H1 (cell line): ENCODE measurements at regions not wholly inside any gene's neighbourhood (a gene's known extent, or its start where the extent isn't known, plus 50 kb on each side); places are given as distances from the start of the nearest gene placed in this dataset.

Experiments
- CBX5 ChIP-seq: fragments of 300-800, 300-1000 bp; sonication (generic); IDR thresholded peaks from 2 replicates; pipeline ENCODE4 v1.7.1; 2016; ENCODE audit warnings: antibody characterized with exemption, low read length, low read depth
- CBX8 ChIP-seq: fragments of 300-800, 300-1000 bp; sonication (generic); IDR thresholded peaks from 2 replicates; pipeline ENCODE4 v1.7.1; 2016; ENCODE audit warnings: low read depth, low read length, borderline replicate concordance
- CHD1 ChIP-seq: IDR thresholded peaks from 2 replicates; pipeline ENCODE4 v1.6.1; 2012; ENCODE audit warnings: low read depth, low read length, improper control_type of control experiment
- NANOG ChIP-seq: IDR thresholded peaks from 2 replicates; pipeline ENCODE4 v1.6.1; 2011; ENCODE audit warnings: low read length, low read depth, mild to moderate bottlenecking, inconsistent platforms; ENCODE audit not compliant: insufficient read depth, poor library complexity, severe bottlenecking
- POLR2AphosphoS5 ChIP-seq: IDR thresholded peaks from 2 replicates; pipeline ENCODE4 v1.6.1; 2011; ENCODE audit warnings: low read depth, low read length
- RFX5 ChIP-seq: IDR thresholded peaks from 2 replicates; pipeline ENCODE4 v1.6.1; 2011; ENCODE audit warnings: low read depth, low read length, improper control_type of control experiment, borderline replicate concordance
- RXRA ChIP-seq: IDR thresholded peaks from 2 replicates; pipeline ENCODE4 v1.6.1; 2011; ENCODE audit warnings: low read depth, mild to moderate bottlenecking, low read length, moderate library complexity; ENCODE audit not compliant: insufficient read depth
- SP1 ChIP-seq: IDR thresholded peaks from 2 replicates; pipeline ENCODE4 v1.6.1; 2011; ENCODE audit warnings: low read depth, low read length
- TEAD4 ChIP-seq: IDR thresholded peaks from 2 replicates; pipeline ENCODE4 v1.6.1; 2012; ENCODE audit warnings: low read depth, low read length, inconsistent platforms, mixed read lengths
- YY1 ChIP-seq: IDR thresholded peaks from 2 replicates; pipeline ENCODE4 v1.6.1; 2011; ENCODE audit warnings: low read depth, mild to moderate bottlenecking, low read length
- ZNF274 ChIP-seq: IDR thresholded peaks from 2 replicates; pipeline ENCODE4 v1.7.0; 2012; ENCODE audit warnings: low read length, borderline replicate concordance; ENCODE audit errors: extremely low read depth
- TF ChIP-seq, protein P1 (sequence below): fragments of 300-600 bp; sonication (generic); IDR thresholded peaks from 2 replicates; pipeline ENCODE4 v1.7.1; 2012; ENCODE audit warnings: low read length, moderate library complexity, mild to moderate bottlenecking, inconsistent platforms; ENCODE audit not compliant: insufficient replicate concordance

DNA sequence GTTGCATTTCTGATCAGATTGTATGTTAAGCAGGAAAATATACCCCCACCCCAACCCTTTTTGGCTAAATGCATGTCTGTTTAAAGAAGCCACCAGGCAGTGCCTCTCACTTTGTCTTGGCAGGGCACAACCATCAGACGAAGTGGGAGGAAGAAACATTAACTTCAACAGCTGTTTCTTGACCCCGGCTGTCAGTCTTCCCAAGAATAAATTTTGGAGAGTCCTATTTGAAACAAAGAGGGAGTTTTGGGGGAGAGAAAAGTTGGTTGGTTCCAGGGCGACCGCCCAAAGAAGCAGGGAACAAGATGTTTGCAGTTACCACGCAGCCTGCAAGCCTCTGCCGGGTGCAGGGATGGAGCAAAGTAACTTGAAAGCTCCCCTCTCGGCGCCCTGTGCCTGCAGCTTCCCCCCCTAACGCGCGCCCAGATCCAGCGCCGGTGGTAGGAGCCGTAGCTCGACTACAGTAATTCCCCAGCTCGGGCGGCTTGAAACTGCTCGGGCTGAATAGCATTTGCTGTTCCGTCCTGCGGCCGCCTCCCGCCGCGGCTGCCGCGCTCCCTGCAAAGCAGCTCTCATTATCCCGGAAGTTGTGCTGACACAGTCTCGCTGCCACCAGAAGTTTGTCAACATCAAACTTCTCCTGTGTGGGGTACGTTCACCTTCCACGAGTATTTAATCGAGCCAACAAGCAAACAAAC is 100.7 kb upstream of the SSBP2 start (continued):
- TF ChIP-seq, protein P1, sequence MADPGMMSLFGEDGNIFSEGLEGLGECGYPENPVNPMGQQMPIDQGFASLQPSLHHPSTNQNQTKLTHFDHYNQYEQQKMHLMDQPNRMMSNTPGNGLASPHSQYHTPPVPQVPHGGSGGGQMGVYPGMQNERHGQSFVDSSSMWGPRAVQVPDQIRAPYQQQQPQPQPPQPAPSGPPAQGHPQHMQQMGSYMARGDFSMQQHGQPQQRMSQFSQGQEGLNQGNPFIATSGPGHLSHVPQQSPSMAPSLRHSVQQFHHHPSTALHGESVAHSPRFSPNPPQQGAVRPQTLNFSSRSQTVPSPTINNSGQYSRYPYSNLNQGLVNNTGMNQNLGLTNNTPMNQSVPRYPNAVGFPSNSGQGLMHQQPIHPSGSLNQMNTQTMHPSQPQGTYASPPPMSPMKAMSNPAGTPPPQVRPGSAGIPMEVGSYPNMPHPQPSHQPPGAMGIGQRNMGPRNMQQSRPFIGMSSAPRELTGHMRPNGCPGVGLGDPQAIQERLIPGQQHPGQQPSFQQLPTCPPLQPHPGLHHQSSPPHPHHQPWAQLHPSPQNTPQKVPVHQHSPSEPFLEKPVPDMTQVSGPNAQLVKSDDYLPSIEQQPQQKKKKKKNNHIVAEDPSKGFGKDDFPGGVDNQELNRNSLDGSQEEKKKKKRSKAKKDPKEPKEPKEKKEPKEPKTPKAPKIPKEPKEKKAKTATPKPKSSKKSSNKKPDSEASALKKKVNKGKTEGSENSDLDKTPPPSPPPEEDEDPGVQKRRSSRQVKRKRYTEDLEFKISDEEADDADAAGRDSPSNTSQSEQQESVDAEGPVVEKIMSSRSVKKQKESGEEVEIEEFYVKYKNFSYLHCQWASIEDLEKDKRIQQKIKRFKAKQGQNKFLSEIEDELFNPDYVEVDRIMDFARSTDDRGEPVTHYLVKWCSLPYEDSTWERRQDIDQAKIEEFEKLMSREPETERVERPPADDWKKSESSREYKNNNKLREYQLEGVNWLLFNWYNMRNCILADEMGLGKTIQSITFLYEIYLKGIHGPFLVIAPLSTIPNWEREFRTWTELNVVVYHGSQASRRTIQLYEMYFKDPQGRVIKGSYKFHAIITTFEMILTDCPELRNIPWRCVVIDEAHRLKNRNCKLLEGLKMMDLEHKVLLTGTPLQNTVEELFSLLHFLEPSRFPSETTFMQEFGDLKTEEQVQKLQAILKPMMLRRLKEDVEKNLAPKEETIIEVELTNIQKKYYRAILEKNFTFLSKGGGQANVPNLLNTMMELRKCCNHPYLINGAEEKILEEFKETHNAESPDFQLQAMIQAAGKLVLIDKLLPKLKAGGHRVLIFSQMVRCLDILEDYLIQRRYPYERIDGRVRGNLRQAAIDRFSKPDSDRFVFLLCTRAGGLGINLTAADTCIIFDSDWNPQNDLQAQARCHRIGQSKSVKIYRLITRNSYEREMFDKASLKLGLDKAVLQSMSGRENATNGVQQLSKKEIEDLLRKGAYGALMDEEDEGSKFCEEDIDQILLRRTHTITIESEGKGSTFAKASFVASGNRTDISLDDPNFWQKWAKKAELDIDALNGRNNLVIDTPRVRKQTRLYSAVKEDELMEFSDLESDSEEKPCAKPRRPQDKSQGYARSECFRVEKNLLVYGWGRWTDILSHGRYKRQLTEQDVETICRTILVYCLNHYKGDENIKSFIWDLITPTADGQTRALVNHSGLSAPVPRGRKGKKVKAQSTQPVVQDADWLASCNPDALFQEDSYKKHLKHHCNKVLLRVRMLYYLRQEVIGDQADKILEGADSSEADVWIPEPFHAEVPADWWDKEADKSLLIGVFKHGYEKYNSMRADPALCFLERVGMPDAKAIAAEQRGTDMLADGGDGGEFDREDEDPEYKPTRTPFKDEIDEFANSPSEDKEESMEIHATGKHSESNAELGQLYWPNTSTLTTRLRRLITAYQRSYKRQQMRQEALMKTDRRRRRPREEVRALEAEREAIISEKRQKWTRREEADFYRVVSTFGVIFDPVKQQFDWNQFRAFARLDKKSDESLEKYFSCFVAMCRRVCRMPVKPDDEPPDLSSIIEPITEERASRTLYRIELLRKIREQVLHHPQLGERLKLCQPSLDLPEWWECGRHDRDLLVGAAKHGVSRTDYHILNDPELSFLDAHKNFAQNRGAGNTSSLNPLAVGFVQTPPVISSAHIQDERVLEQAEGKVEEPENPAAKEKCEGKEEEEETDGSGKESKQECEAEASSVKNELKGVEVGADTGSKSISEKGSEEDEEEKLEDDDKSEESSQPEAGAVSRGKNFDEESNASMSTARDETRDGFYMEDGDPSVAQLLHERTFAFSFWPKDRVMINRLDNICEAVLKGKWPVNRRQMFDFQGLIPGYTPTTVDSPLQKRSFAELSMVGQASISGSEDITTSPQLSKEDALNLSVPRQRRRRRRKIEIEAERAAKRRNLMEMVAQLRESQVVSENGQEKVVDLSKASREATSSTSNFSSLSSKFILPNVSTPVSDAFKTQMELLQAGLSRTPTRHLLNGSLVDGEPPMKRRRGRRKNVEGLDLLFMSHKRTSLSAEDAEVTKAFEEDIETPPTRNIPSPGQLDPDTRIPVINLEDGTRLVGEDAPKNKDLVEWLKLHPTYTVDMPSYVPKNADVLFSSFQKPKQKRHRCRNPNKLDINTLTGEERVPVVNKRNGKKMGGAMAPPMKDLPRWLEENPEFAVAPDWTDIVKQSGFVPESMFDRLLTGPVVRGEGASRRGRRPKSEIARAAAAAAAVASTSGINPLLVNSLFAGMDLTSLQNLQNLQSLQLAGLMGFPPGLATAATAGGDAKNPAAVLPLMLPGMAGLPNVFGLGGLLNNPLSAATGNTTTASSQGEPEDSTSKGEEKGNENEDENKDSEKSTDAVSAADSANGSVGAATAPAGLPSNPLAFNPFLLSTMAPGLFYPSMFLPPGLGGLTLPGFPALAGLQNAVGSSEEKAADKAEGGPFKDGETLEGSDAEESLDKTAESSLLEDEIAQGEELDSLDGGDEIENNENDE, result no peak
- TF ChIP-seq SP1 (peak; percentile 88), CBX5 (no peak), RFX5 (no peak), NANOG (peak; percentile 51), ZNF274 (no peak), TEAD4 (peak; percentile 94), YY1 (peak; percentile 62), POLR2AphosphoS5 (peak; percentile 40; the same call in 1 of the 2 replicates), CHD1 (peak; percentile 63; the same call in 1 of the 2 replicates), RXRA (no peak), CBX8 (no peak)
